ENCODE measurements at regions not wholly inside any gene's neighbourhood (a gene's known extent, or its start where the extent isn't known, plus 50 kb on each side); places are given as distances from the start of the nearest gene placed in this dataset.

GRCh38 chr3:176590722-176591121, 606.6 kb downstream of the TBL1XR1 start:
- H3K9ac ChIP-seq: no peak overlapping the region
- no peaks in the 10 kb centered on the region for H3K79me2 ChIP-seq
- H3K4me2 ChIP-seq (ENCODE audit: low read length): no peak overlapping the region
- H3K9me3 ChIP-seq (ENCODE audit: control insufficient read depth, low read length): no peaks in the 10 kb centered on the region
- H3K4me3 ChIP-seq (ENCODE audit: low read depth, low read length): no peak overlapping the region
- H3K36me3 ChIP-seq (ENCODE audit: control insufficient read depth, insufficient read depth, low read length): no peaks in the 10 kb centered on the region
- H3K4me1 ChIP-seq: no peaks in the 10 kb centered on the region
- H2AFZ ChIP-seq: no peak overlapping the region
- TF ChIP-seq CTCF (IDR thresholded peaks at IDR 0.05): no peak
- no peak overlapping the region for H3K27ac ChIP-seq
- no peaks in the 10 kb centered on the region for H3K27me3 ChIP-seq (ENCODE audit: control insufficient read depth, insufficient read depth, low read length)

- H3K36me3 ChIP-seq (ENCODE audit: control insufficient read depth, insufficient read depth, low read length): no peaks in the 10 kb centered on the region
- no peaks in the 10 kb centered on the region for H3K27me3 ChIP-seq (ENCODE audit: control insufficient read depth, insufficient read depth, low read length)
- no peak overlapping the region for H3K9ac ChIP-seq
- no peaks in the 10 kb centered on the region for H3K79me2 ChIP-seq
- no peaks in the 10 kb centered on the region for H3K4me1 ChIP-seq
- H2AFZ ChIP-seq: no peak overlapping the region
- no peak overlapping the region for H3K27ac ChIP-seq
- no peak for TF ChIP-seq CTCF (IDR thresholded peaks at IDR 0.05)
- H3K4me2 ChIP-seq (ENCODE audit: low read length): no peak overlapping the region
- H3K4me3 ChIP-seq (ENCODE audit: low read depth, low read length): no peak overlapping the region
- H3K9me3 ChIP-seq (ENCODE audit: control insufficient read depth, low read length): no peaks in the 10 kb centered on the region
Observed at GRCh38 chr3:176587089-176587488, 610.2 kb downstream of the TBL1XR1 start.

GRCh38 chr3:176584413-176585176, 612.7 kb downstream of the TBL1XR1 start:
- no peaks in the 10 kb centered on the region for H3K9me3 ChIP-seq (ENCODE audit: control insufficient read depth, low read length)
- H2AFZ ChIP-seq: no peak overlapping the region
- H3K79me2 ChIP-seq: no peaks in the 10 kb centered on the region
- H3K36me3 ChIP-seq (ENCODE audit: control insufficient read depth, insufficient read depth, low read length): no peaks in the 10 kb centered on the region
- no peak overlapping the region for H3K27ac ChIP-seq
- H3K4me1 ChIP-seq: no peaks in the 10 kb centered on the region
- no peak overlapping the region for H3K4me2 ChIP-seq (ENCODE audit: low read length)
- H3K9ac ChIP-seq: no peak overlapping the region
- no peak for TF ChIP-seq CTCF (IDR thresholded peaks at IDR 0.05)
- H3K27me3 ChIP-seq (ENCODE audit: control insufficient read depth, insufficient read depth, low read length): no peaks in the 10 kb centered on the region
- no peak overlapping the region for H3K4me3 ChIP-seq (ENCODE audit: low read depth, low read length)

DNA sequence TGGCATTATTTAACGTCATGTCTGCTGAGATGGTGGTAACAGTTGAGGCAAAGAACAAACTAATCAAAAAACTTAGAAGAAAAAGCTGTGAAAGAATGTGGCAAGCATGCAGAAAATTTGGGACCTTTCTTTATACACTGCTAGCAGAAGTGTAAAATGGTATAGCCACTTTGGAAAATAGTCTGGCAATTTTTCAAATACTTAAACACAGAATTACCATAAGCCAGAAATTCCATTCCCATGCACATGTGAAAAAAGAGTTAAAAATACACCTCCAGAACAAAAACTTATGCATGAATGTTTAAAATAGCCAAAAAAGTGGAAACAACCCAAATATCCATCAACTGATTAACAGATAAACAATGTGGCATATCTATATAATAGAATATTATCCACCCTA, 613.3 kb downstream of the TBL1XR1 start:
- H2AFZ ChIP-seq: no peak overlapping the region
- H3K4me3 ChIP-seq (ENCODE audit: low read depth, low read length): no peak overlapping the region

More for the DNA sequence above, 613.3 kb downstream of the TBL1XR1 start:
- no peak for TF ChIP-seq CTCF (IDR thresholded peaks at IDR 0.05)
- Histone ChIP-seq H3K4me1 (no peaks in the 10 kb centered on the region), H3K9ac (no peak overlapping the region), H3K27ac (no peak overlapping the region), H3K4me2 (ENCODE audit: low read length) (no peak overlapping the region), H3K9me3 (ENCODE audit: control insufficient read depth, low read length) (no peaks in the 10 kb centered on the region), H3K27me3 (ENCODE audit: control insufficient read depth, insufficient read depth, low read length) (no peaks in the 10 kb centered on the region), H3K79me2 (no peaks in the 10 kb centered on the region), H3K36me3 (ENCODE audit: control insufficient read depth, insufficient read depth, low read length) (no peaks in the 10 kb centered on the region)

All from parathyroid adenoma (tissue), 2 donors.